DMS 273 (cell line): ENCODE measurements at regions not wholly inside any gene's neighbourhood (a gene's known extent, or its start where the extent isn't known, plus 50 kb on each side); places are given as distances from the start of the nearest gene placed in this dataset.
"Not testable (repeated sequence)": the region's sequence is repeated elsewhere in the genome, so short reads cannot be mapped to it uniquely, and the experiment has no call there.

Experiments used
- DNase-seq: peaks from one replicate; lab custom pipeline; 2025; ENCODE audit not compliant: unreplicated experiment; lab: John Stamatoyannopoulos, UW

GRCh38 chr10:4639960-4640359 is 186.0 kb upstream of the AKR1E2 start:
- DNase-seq, result no peak

DNA sequence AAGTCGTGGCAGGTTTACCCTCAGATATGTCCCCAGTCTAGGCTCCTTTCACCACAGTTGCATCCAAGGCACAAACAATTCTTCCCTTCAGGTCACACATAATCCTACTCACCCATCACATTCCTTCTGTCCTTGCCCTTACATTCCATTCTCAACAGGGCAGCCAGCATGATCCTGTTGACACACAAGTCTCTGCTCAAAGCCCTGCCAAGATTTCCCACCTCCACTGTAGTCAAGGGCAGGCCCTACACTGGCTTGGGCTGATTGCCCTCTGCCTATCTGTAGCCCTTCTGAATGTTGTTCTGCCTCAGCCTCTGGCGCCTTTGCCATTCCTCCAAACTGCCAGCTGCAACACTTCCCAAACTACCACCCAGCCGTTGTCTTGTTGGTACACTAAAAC is 187.9 kb upstream of the AKR1E2 start:
- DNase-seq, result no peak

DNA sequence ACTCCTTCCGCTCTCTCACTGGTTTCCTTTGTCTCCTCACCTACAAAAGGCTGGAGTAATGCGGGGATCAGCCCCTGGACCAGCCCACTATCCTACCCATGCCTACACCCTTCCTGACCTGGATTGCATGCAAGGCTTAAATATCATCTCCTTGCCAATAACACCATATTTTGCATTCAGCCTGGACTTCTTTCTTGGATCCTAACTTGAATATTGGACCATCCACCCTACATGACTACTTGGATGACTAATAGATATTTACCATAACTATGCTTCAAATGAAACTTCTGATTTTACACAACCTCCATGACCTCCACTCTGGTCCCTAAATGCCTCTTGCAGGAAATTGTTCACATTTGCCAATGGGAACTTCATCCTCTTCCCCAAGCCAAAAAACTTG is 188.3 kb upstream of the AKR1E2 start:
- no peak for DNase-seq

DNA sequence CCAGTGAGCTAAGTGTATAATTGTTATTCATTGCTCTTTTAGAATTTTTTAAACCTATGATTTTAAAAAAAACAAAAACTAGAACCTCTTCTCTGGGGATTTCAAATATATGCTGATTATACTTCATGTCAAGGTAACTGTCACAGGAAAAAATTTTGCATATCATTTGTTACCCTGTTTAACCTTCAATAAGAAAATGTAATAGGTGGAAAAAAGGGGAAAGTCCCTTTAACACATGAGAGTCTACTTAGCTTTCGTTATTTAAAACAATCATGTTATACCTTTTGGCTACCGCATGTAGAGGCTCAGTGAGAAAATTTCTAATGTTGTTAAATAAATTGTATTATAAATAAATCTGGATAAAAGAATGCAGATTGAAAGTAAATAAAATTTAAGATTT is 190.1 kb upstream of the AKR1E2 start:
- no peak for DNase-seq

DNA sequence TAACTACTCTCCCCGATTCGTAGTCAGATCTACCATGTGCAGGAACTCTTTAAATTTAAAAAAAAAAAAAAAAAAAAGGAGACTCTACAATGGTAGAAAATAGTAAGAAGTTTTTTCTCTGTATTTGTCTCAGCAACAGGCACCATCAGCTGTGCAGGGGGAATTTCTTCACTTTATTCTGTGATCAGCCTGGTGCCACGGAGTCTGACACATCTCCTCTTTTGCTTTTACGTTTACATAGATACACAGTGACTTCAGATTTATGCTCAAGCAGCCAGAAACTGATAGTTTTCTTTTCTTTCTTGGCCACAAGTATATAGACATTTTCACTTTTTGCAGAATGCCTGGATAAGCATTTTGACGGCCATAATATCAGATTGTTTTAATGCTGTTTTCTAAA is 190.6 kb upstream of the AKR1E2 start:
- no peak for DNase-seq

DNA sequence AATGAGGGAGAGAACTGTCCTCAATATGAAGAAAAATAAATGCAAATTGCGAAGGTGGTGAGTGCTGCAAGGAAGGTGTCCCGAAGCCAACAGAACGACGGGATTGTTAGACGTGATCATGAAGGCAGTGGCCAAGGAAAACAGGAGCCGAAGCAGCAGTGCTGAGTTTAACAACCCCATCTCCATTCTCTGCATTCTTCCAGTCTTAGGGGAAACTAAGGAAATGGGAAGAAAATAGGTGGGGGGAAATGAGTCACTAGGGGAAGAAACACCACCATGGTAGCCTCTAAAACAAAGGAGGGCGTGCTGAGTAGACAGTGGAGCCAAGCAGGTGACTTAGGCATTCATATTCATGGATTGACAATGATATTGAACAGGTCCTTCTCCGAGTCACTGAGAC is 192.2 kb upstream of the AKR1E2 start:
- DNase-seq, result no peak

- DNase-seq, result no peak
Measured at GRCh38 chr10:4633186-4633585, 192.8 kb upstream of the AKR1E2 start.

DNA sequence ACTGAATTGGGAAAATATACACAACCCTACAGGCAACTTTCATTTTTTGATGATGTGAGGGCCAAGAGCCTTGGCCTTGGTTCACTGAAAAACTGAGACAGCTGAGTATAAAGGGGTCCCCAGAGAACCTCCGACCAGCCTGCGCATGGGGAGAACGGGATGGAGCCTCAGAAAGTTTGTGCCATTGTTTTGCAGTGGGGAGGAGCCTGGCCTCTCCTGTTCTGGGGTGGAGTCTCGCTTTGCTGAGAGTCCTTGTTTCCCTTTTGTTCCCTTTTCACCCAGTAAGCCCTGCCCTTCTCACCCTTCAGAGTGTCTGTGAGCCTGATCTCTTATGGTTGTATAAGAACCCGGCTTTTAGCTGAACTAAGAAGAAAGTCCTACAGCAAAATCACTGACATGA is 193.2 kb upstream of the AKR1E2 start:
- no peak for DNase-seq

DNA sequence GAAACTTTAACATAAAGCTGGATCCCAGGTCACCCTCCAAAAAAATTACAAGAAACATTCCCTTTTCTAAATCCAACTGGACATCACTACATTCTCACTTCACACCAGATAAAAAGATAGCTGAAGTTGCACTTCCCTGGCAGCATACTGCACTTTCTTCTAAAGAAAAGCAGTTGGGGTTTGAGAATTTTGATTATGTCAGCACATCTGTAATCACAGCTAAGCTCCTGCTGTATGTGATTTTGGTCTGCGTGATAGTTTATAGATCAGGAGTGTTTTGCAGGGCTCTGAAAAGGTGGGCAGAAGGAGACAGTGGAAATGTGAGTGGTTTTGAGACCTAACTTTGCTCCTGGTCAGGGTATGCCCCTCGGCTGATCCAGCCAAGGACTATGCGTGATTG is 199.1 kb upstream of the AKR1E2 start:
- DNase-seq, result no peak

DNA sequence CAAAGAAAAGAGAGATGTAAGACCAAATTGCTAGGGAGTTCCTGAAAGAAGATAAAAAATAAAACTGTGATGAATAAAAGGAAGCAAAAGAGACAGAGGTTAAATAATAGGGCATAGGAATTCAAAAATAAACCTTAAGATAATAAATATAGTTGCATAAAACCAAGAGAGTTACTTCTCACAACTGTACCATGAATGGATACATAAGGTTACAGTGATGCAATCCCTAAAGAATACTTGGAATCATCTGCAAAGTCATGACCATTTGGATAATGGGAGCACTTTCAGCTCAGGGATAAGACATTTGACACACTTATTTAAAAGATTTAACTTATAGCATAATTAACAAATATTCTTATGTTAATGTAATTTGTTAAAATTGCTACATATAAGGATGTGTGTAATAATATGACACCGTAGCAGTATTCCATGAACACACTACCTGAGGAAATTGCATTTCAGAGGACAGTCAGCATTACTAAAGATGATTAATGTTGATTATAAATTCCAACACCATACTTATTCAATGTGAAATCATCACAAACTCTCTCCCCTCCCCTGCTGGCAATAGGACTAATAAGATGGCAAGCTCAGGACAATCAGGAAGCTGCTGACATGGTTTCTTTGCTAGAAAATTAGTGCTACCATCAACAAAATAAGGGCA is 202.1 kb upstream of the AKR1E2 start:
- no peak for DNase-seq

DNA sequence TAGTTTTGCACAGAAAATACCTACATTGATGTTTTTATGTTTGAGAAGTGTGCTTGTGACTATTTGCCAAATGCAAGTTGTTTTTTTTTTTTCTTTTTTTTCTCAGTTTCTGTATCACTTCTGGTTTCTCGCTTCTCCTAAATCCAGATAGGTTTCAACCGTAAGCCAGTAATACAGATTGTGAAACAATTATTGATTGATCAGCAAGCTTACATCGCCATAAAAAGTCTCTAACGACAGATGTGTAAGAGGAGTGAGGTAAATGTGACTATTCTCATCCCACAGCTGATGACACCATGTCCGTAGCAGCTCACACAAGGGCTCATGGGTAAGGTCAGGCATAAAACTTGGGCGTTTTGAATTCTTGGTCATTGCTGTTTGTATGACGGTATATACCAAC is 202.8 kb upstream of the AKR1E2 start:
- no peak for DNase-seq

DNA sequence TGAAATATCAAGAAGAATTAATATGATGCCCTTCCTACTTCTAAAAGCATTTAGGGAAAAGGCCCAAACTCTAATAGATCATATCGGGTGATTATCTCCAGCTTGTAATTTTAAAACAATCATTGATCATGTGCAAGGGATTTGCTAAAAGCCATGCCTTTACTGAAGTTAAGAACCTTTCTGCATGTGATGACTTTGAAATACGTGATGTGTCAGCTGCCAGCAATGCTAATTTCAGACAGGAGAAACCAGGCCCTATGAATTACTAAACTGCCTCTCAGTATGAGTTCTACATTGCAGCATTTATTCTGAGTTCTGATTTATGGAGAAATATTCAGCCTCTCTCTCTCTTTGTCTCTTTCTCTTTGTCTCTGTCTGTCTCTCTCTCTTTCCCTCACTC is 203.6 kb upstream of the AKR1E2 start:
- no peak for DNase-seq

- no peak for DNase-seq
Measured at GRCh38 chr10:4617589-4617988, 208.4 kb upstream of the AKR1E2 start.

GRCh38 chr10:4615042-4615441 is 211.0 kb upstream of the AKR1E2 start:
- DNase-seq, result no peak

DNA sequence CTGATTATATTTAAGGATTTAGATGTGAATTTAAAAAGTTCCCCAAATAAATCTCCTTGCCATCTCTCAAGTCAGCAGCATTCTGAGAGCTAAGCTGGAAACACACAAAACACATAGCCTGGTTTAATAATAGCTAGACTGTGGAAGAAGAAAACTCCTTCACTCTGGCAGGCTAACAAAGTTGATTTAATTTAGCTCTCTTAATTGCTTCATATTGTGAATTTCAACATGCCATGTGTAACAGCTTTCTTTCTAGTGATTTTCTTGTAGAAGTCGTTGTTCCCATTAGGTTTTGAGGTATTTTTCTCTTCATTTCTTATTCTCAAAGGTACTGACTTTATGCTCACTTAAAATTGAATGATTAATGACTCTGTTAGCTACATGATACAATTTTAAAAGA is 216.8 kb upstream of the AKR1E2 start:
- DNase-seq, result no peak

GRCh38 chr10:4607681-4608080 is 218.3 kb upstream of the AKR1E2 start:
- DNase-seq, result no peak

DNA sequence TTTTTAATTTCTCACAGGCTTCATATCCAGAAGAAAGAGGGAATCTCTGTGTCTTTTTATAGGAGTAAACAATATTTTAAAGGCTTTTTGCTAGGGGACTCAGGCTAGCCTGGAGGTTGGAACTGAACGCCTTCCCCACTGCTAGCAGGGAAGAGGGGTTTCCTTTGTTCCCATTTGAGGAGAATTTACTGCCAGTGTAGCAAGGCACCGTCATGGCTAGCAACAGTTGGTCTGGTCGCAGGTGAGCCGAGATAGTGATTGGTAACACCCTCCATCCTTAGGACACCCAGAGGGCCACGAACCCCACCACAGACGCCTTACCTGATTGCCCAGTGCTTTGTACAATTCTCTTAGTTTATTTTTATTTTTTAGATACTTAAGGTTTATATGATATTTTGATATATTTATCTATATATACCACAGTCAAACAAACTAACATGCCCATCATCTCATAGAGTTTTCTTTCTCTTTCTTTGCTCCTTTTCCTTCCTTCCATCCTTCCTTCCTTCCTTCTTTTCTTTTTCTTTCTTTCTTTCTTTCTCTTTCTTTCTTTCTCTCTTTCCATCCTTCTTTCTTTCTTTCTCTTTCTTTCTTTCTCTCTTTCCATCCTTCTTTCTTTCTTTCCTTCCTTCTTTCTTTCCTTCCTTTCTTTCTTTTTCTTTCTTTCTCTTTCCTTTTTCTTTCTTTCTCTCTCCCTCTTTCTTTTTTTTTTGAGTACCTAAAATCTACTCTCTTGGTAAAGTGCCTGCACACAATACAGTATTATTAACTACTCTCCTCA is 219.0 kb upstream of the AKR1E2 start:
- no peak for DNase-seq

- no peak for DNase-seq
Measured at GRCh38 chr10:4602764-4603491, 223.1 kb upstream of the AKR1E2 start.

DNA sequence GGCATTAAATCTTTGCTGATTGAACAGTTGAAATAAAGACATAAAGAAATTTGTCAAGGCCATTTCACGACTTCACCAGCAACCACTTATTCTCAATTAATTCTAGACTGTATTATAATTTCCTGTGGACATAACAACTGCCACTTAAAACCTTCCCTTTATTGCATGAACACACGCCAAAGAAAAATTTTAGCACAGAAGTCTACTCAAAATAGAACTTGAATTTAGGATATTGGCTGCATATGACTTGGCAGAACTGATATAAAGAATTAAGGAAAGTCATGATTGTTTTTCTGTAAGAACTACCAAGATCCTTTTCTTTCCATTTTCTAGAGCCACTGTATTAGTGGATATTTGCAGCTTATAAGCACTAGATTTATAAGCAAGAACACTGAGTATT is 226.5 kb upstream of the AKR1E2 start:
- DNase-seq, result no peak

- DNase-seq, result not testable (repeated sequence)
Measured at GRCh38 chr10:4597898-4598297, 228.1 kb upstream of the AKR1E2 start.

DNA sequence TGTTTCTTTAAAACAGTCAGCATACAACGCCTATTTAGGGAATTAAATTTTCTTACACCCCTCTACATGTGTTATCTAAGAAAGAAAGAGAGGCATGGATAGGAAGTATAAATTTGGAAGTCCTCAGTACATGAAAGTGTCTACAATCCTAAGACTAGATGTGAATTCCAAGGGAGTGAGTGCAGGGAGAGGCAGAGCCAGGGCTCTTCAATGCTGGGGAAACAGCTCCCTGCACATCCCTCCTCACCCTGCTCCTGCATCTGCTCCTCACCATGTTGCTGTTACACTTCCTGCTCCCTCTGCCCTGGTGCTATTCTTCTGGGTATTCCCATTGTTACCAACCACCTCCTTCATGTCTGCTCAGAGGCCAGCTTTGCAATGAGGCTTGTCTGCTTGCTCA is 229.1 kb upstream of the AKR1E2 start:
- no peak for DNase-seq

DNA sequence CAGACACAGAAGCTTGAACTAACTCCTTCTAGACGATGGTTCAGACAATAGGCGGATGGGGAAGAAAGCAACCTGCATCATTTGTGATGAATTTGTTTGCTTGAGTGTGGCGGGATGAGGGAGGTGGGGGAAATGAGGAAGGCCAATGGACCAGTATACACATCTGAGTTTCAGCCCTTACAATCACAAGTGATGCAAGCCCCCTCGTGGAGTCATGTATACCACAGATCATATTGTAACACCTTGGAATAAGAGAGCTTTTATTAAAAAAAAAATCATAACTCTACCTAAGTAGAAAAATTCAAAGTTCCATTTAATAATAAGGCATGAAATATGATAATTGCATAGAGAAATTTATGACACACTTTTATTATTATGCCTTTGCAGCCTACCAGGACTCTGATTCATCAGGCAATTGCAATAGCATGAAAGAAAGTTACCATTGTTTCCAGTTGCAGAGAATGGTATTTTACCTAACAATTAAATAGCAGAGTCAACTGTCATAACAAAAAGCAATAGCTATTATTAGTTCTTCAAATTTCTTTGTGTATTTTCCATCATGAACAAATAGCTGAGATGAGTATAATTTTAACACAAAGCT is 230.2 kb upstream of the AKR1E2 start:
- no peak for DNase-seq
